H1 (cell line): ENCODE measurements at regions not wholly inside any gene's neighbourhood (a gene's known extent, or its start where the extent isn't known, plus 50 kb on each side); places are given as distances from the start of the nearest gene placed in this dataset.

Source experiments
- CTCF ChIA-PET: fragments of 300-600 bp; sonication (Branson Sonifier 250); formaldehyde crosslinking; loops from one replicate; lab custom pipeline; 2021; ENCODE audit not compliant: partially characterized antibody; lab: Charles Lee
- POLR2A ChIA-PET: fragments of 300-600 bp; sonication (Branson Sonifier 250); formaldehyde crosslinking; loops from one replicate; lab custom pipeline; 2021; ENCODE audit warnings: inconsistent platforms; ENCODE audit not compliant: partially characterized antibody; lab: Charles Lee
- DNase-seq, 2 experiments: peaks; one replicate each; pipeline versions ENCODE4 v3.0.0 to v3.0.0-alpha.2; 2010 to 2022; ENCODE audit warnings: low spot score in 2 of 2, low read depth in 1 of 2, mixed read lengths in 1 of 2
- FAIRE-seq: peaks from 2 replicates; lab custom pipeline; 2011; peaks lifted over from hg19 to GRCh38; lab: Jason Lieb, UNC
- H2AFZ ChIP-seq: 2 replicates; pipeline ENCODE4 v1.8.1; 2012; ENCODE audit warnings: low read length, inconsistent platforms
- H2AK5ac ChIP-seq: 2 replicates; pipeline ENCODE4 v1.6.1; 2013; ENCODE audit warnings: low read depth, low read length
- H2BK120ac ChIP-seq: replicated peaks from 2 replicates; pipeline ENCODE3; 2013; ENCODE audit warnings: low read depth, low read length, inconsistent platforms
- H2BK12ac ChIP-seq: 2 replicates; pipeline ENCODE4 v1.6.1; 2013; ENCODE audit warnings: low read depth, low read length
- H2BK15ac ChIP-seq: 2 replicates; pipeline ENCODE4 v1.6.1; 2013; ENCODE audit warnings: low read length
- H2BK20ac ChIP-seq: 2 replicates; pipeline ENCODE4 v1.6.1; 2013; ENCODE audit warnings: low read length
- H2BK5ac ChIP-seq: 2 replicates; pipeline ENCODE4 v1.6.1; 2013; ENCODE audit warnings: low read depth, low read length
- H3K14ac ChIP-seq: 2 replicates; pipeline ENCODE4 v1.6.1; 2013; ENCODE audit warnings: inconsistent platforms; ENCODE audit not compliant: insufficient read length
- H3K18ac ChIP-seq: 2 replicates; pipeline ENCODE4 v1.6.1; 2013; ENCODE audit warnings: low read length; ENCODE audit errors: extremely low read depth
- H3K23ac ChIP-seq: 2 replicates; pipeline ENCODE4 v1.6.1; 2013; ENCODE audit warnings: inconsistent platforms; ENCODE audit not compliant: insufficient read length
- H3K23me2 ChIP-seq: 2 replicates; pipeline ENCODE4 v1.6.1; 2013; ENCODE audit warnings: low read depth, low read length
- H3K27ac ChIP-seq: 2 replicates; pipeline ENCODE4 v1.6.1; 2011; ENCODE audit warnings: low read depth, low read length, inconsistent platforms
- H3K27me3 ChIP-seq, 4 experiments: replicated peaks in 1 of 4; 1 replicate in 1 of 4; 2 replicates in 3 of 4; pipeline versions ENCODE4 v1.6.1 to v1.8.1; 2011 to 2013; ENCODE audit warnings: low read length in 3 of 4, mild to moderate bottlenecking in 3 of 4, inconsistent platforms in 2 of 4, mixed read lengths in 2 of 4, moderate library complexity in 1 of 4; ENCODE audit not compliant: control insufficient read depth in 3 of 4, insufficient read depth in 3 of 4; ENCODE audit errors: extremely low read depth in 1 of 4
- H3K36me3 ChIP-seq, 4 experiments: 2 replicates each; pipeline versions ENCODE4 v1.6.1 to v1.8.1; 2011 to 2013; ENCODE audit warnings: mild to moderate bottlenecking in 4 of 4, low read length in 3 of 4, moderate library complexity in 2 of 4, control low read depth in 1 of 4, inconsistent platforms in 1 of 4; ENCODE audit not compliant: insufficient read depth in 4 of 4, control insufficient read depth in 2 of 4
- H3K4ac ChIP-seq: replicated peaks from 2 replicates; pipeline ENCODE3; 2013; ENCODE audit warnings: low read length, low read depth, mixed read lengths, inconsistent platforms; ENCODE audit not compliant: insufficient read length
- H3K4me1 ChIP-seq, 4 experiments: replicated peaks in 1 of 4; 1 replicate in 1 of 4; 2 replicates in 3 of 4; pipeline versions ENCODE4 v1.6.1 to v1.8.1; 2011 to 2013; ENCODE audit warnings: low read length in 3 of 4, inconsistent platforms in 2 of 4, mixed read lengths in 1 of 4; ENCODE audit not compliant: insufficient read depth in 4 of 4, control insufficient read depth in 3 of 4
- H3K4me2 ChIP-seq, 2 experiments: 2 replicates each; pipeline versions ENCODE4 v1.6.1 to v1.8.1; 2011 to 2013; ENCODE audit warnings: low read depth in 2 of 2, low read length in 2 of 2, control low read depth in 1 of 2, inconsistent platforms in 1 of 2, mild to moderate bottlenecking in 1 of 2; ENCODE audit not compliant: insufficient read depth in 1 of 2
- H3K4me3 ChIP-seq, 4 experiments: fragments of 200-600, 300-600 bp in 1 of 4; sonication (generic), shearing (Covaris generic), sonication (Bioruptor Twin) in 1 of 4; 2 replicates each; pipeline versions ENCODE4 v1.5.1 to v1.8.1; 2011 to 2016; ENCODE audit warnings: low read length in 4 of 4, low read depth in 3 of 4, control low read depth in 2 of 4, inconsistent platforms in 2 of 4, mild to moderate bottlenecking in 2 of 4, mixed read lengths in 1 of 4, moderate library complexity in 1 of 4; ENCODE audit not compliant: insufficient read depth in 2 of 4; ENCODE audit errors: extremely low read depth in 1 of 4
- H3K56ac ChIP-seq: replicated peaks from 2 replicates; pipeline ENCODE3; 2013; ENCODE audit warnings: low read depth, mild to moderate bottlenecking, mixed read lengths, low read length, inconsistent platforms; ENCODE audit not compliant: insufficient read length
- H3K79me1 ChIP-seq: 2 replicates; pipeline ENCODE4 v1.6.1; 2013; ENCODE audit warnings: low read depth, low read length, control low read depth
- H3K79me2 ChIP-seq, 2 experiments: 2 replicates each; pipeline versions ENCODE4 v1.6.1 to v1.8.1; 2012 to 2013; ENCODE audit warnings: low read length in 2 of 2, mild to moderate bottlenecking in 2 of 2, inconsistent platforms in 1 of 2; ENCODE audit not compliant: insufficient read depth in 2 of 2, control insufficient read depth in 1 of 2
- H3K9ac ChIP-seq, 4 experiments: replicated peaks in 1 of 4; 1 replicate in 1 of 4; 2 replicates in 3 of 4; pipeline versions ENCODE4 v1.6.1 to v1.8.1; 2011 to 2013; ENCODE audit warnings: low read depth in 3 of 4, low read length in 3 of 4, control low read depth in 2 of 4, mild to moderate bottlenecking in 2 of 4, moderate library complexity in 2 of 4, inconsistent platforms in 1 of 4; ENCODE audit errors: extremely low read depth in 1 of 4
- H3K9me3 ChIP-seq, 2 experiments: 2 replicates each; pipeline versions ENCODE4 v1.6.1 to v1.8.1; 2012 to 2013; ENCODE audit warnings: mild to moderate bottlenecking in 2 of 2, moderate library complexity in 2 of 2, control low read depth in 1 of 2, inconsistent platforms in 1 of 2, low read depth in 1 of 2, low read length in 1 of 2, mixed read lengths in 1 of 2; ENCODE audit not compliant: insufficient read depth in 2 of 2
- H4K20me1 ChIP-seq, 2 experiments: replicated peaks in 1 of 2; 2 replicates each; pipeline versions ENCODE3 to v1.8.1; 2011 to 2013; ENCODE audit warnings: inconsistent platforms in 2 of 2, low read length in 2 of 2, mild to moderate bottlenecking in 1 of 2; ENCODE audit not compliant: insufficient read depth in 2 of 2, control insufficient read depth in 1 of 2
- H4K5ac ChIP-seq: 2 replicates; pipeline ENCODE4 v1.6.1; 2013; ENCODE audit warnings: low read length, low read depth, mixed read lengths, inconsistent platforms; ENCODE audit not compliant: insufficient read length
- H4K8ac ChIP-seq: 2 replicates; pipeline ENCODE4 v1.8.0; 2013; ENCODE audit warnings: mild to moderate bottlenecking, moderate library complexity, low read length, inconsistent platforms; ENCODE audit not compliant: insufficient read depth; ENCODE audit errors: extremely low read depth
- H4K91ac ChIP-seq: replicated peaks from 2 replicates; pipeline ENCODE3; 2013; ENCODE audit warnings: low read length, mixed read lengths, inconsistent platforms; ENCODE audit not compliant: insufficient read length
- BRCA1 ChIP-seq: IDR thresholded peaks from 2 replicates; pipeline ENCODE4 v1.6.1; 2012; ENCODE audit warnings: low read depth, low read length, improper control_type of control experiment
- CBX5 ChIP-seq: fragments of 300-800, 300-1000 bp; sonication (generic); IDR thresholded peaks from 2 replicates; pipeline ENCODE4 v1.7.1; 2016; ENCODE audit warnings: antibody characterized with exemption, low read length, low read depth
- CEBPB ChIP-seq: IDR thresholded peaks from 2 replicates; pipeline ENCODE4 v1.6.1; 2012; ENCODE audit warnings: low read depth, low read length
- CHD1 ChIP-seq: IDR thresholded peaks from 2 replicates; pipeline ENCODE4 v1.6.1; 2012; ENCODE audit warnings: low read depth, low read length, improper control_type of control experiment
- EGR1 ChIP-seq: IDR thresholded peaks from 2 replicates; pipeline ENCODE4 v1.6.1; 2011; ENCODE audit warnings: low read depth, low read length, borderline replicate concordance
- POLR2A ChIP-seq, 2 experiments: IDR thresholded peaks; 1 replicate in 1 of 2; 2 replicates in 1 of 2; pipeline ENCODE4 v1.6.1; 2011; ENCODE audit warnings: low read depth in 2 of 2, low read length in 2 of 2, mild to moderate bottlenecking in 2 of 2; ENCODE audit errors: control extremely low read depth in 1 of 2
- YY1 ChIP-seq: IDR thresholded peaks from 2 replicates; pipeline ENCODE4 v1.6.1; 2011; ENCODE audit warnings: low read depth, mild to moderate bottlenecking, low read length
- WGBS, 2 experiments: shearing (Covaris generic) in 1 of 2; methylation state at CpG; one replicate each; pipeline versions ENCODE4 v1.1.6 to v1.1.7; 2013 to 2015; ENCODE audit warnings: low lambda C conversion rate in 2 of 2, mixed read lengths in 2 of 2, inconsistent platforms in 1 of 2, low coverage in 1 of 2, missing lambda C conversion rate in 1 of 2; ENCODE audit not compliant: insufficient replicate concordance in 2 of 2, insufficient coverage in 1 of 2, insufficient read length in 1 of 2; ENCODE audit errors: extremely low coverage in 1 of 2, missing lambda C conversion rate in 1 of 2; 5-methylcytosine and 5-hydroxymethylcytosine counted together
- TF ChIP-seq, protein P1 (sequence below), 3 experiments: IDR thresholded peaks; 1 replicate in 2 of 3; 2 replicates in 1 of 3; pipeline versions ENCODE4 v1.5.1 to v1.6.1; 2011; ENCODE audit warnings: low read length in 3 of 3, mild to moderate bottlenecking in 3 of 3, inconsistent platforms in 2 of 3, low read depth in 1 of 3, moderate library complexity in 1 of 3; ENCODE audit not compliant: insufficient read depth in 1 of 3; ENCODE audit errors: control extremely low read depth in 1 of 3

DNA sequence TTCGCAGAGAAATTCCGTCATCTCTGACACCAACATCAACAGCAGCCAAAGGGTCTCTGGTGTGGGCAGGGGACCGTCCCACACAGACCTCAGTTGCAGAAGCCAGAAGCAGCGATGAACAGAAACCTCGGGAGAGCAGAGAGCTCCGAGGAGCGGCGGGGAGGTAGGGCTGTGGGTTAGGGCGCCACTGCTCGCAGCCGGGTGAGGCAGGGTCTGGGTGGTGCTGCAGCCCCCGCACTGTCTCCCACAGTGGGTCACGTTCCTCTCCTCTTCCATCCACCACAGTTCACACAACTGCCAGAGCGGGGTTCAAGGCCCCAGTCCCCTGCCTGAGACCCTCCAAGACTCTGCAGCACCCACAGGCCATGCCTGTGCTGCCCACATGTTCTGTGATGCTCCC, 99.9 kb downstream of the OLFM1 start:
- Histone ChIP-seq H3K23ac (no peak overlapping the region), H3K79me2 (no peaks in the 10 kb centered on the region), H2BK5ac (no peak overlapping the region), H4K8ac (no peak overlapping the region), H2AK5ac (no peak overlapping the region), H3K4me1 (no peaks in the 10 kb centered on the region; a peak in 2 of 7 replicates), H3K4me3 (no peak overlapping the region), H3K27me3 (no peaks in the 10 kb centered on the region; a peak in 2 of 7 replicates), H3K4ac (no peak overlapping the region), H3K56ac (no peak overlapping the region), H2BK12ac (no peak overlapping the region), H4K5ac (no peak overlapping the region), H3K9me3 (no peaks in the 10 kb centered on the region), H2BK120ac (no peak overlapping the region), H3K18ac (no peak overlapping the region), H3K79me1 (no peaks in the 10 kb centered on the region), H2AFZ (no peak overlapping the region), H3K4me2 (no peak overlapping the region), H3K36me3 (no peaks in the 10 kb centered on the region), H2BK20ac (no peak overlapping the region), H3K14ac (no peak overlapping the region), H3K9ac (no peak overlapping the region), H3K27ac (no peak overlapping the region), H3K23me2 (peaks cover 2% of the 10 kb centered on the region; the same call in 1 of the 2 replicates), H4K91ac (no peak overlapping the region), H4K20me1 (peaks cover 0 to 2% of the 10 kb centered on the region in 2 experiments), H2BK15ac (no peak overlapping the region)
- WGBS, 2 experiments, result 93% methylated on average over 12 of the region's 14 CpGs; no CpG with 5 or more reads in 1 of the 2 experiments
- POLR2A ChIA-PET, result no interaction called here
- CTCF ChIA-PET, result no interaction called here
- DNase-seq (no peak), FAIRE-seq (no peak)
- TF ChIP-seq BRCA1 (no peak), EGR1 (no peak), POLR2A (IDR thresholded peaks at IDR 0.05; ENCODE audit: control extremely low read depth in 1 of 2, low read depth in 2 of 2, low read length in 2 of 2) (no peak), YY1 (no peak), CEBPB (no peak), CHD1 (no peak), CBX5 (no peak)
- TF ChIP-seq, protein P1, sequence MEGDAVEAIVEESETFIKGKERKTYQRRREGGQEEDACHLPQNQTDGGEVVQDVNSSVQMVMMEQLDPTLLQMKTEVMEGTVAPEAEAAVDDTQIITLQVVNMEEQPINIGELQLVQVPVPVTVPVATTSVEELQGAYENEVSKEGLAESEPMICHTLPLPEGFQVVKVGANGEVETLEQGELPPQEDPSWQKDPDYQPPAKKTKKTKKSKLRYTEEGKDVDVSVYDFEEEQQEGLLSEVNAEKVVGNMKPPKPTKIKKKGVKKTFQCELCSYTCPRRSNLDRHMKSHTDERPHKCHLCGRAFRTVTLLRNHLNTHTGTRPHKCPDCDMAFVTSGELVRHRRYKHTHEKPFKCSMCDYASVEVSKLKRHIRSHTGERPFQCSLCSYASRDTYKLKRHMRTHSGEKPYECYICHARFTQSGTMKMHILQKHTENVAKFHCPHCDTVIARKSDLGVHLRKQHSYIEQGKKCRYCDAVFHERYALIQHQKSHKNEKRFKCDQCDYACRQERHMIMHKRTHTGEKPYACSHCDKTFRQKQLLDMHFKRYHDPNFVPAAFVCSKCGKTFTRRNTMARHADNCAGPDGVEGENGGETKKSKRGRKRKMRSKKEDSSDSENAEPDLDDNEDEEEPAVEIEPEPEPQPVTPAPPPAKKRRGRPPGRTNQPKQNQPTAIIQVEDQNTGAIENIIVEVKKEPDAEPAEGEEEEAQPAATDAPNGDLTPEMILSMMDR (IDR thresholded peaks at IDR 0.05; ENCODE audit: control extremely low read depth in 1 of 3, insufficient read depth in 1 of 3, low read depth in 1 of 3, low read length in 3 of 3), result no peak
